ENCODE measurements at regions not wholly inside any gene's neighbourhood (a gene's known extent, or its start where the extent isn't known, plus 50 kb on each side); places are given as distances from the start of the nearest gene placed in this dataset.

- no peak for TF ChIP-seq POLR2A (IDR thresholded peaks at IDR 0.05)
- no peak for TF ChIP-seq CTCF (IDR thresholded peaks at IDR 0.05)
- Histone ChIP-seq H3K27me3 (no peaks in the 10 kb centered on the region), H3K27ac (no peak overlapping the region), H3K9me3 (no peaks in the 10 kb centered on the region), H3K4me1 (no peaks in the 10 kb centered on the region), H3K4me3 (no peak overlapping the region), H3K36me3 (no peaks in the 10 kb centered on the region)
- no peak for DNase-seq
- WGBS, 2 donors = 42 to 62% methylated on average over 3 of the region's 3 CpGs
- intact Hi-C loops (cut with DNase I) = no loop called here
Measured at GRCh38 chr2:221655300-221655699, 83.2 kb upstream of the EPHA4 start.

- TF ChIP-seq POLR2A (IDR thresholded peaks at IDR 0.05) (no peak), CTCF (IDR thresholded peaks at IDR 0.05) (no peak)
- H3K27ac ChIP-seq = no peak overlapping the region
- no peaks in the 10 kb centered on the region for H3K4me1 ChIP-seq
- no peak overlapping the region for H3K4me3 ChIP-seq
- H3K27me3 ChIP-seq = no peaks in the 10 kb centered on the region
- no peaks in the 10 kb centered on the region for H3K36me3 ChIP-seq
- WGBS, 2 donors = 13 to 38% methylated on average over 1 of the region's 1 CpG
- intact Hi-C loops (cut with DNase I) = no loop called here
- DNase-seq = no peak
- H3K9me3 ChIP-seq = no peaks in the 10 kb centered on the region
Measured at GRCh38 chr2:221653182-221653581, 81.1 kb upstream of the EPHA4 start.

GRCh38 chr2:221649051-221649775, 77.1 kb upstream of the EPHA4 start:
- WGBS, 2 donors = 70 to 76% methylated on average over 5 of the region's 5 CpGs
- Histone ChIP-seq H3K27me3 (no peaks in the 10 kb centered on the region), H3K27ac (no peak overlapping the region), H3K9me3 (no peaks in the 10 kb centered on the region), H3K4me3 (no peak overlapping the region), H3K4me1 (no peaks in the 10 kb centered on the region), H3K36me3 (no peaks in the 10 kb centered on the region)
- no peak for TF ChIP-seq POLR2A (IDR thresholded peaks at IDR 0.05)
- no peak for TF ChIP-seq CTCF (IDR thresholded peaks at IDR 0.05)
- intact Hi-C loops (cut with DNase I) = no loop called here
- DNase-seq = no peak

- no peak overlapping the region for H3K4me3 ChIP-seq
- no peaks in the 10 kb centered on the region for H3K4me1 ChIP-seq
- no peak for TF ChIP-seq POLR2A (IDR thresholded peaks at IDR 0.05)
- TF ChIP-seq CTCF (IDR thresholded peaks at IDR 0.05) = no peak
- no peaks in the 10 kb centered on the region for H3K9me3 ChIP-seq
- H3K27me3 ChIP-seq = no peaks in the 10 kb centered on the region
- no peak overlapping the region for H3K27ac ChIP-seq
- no peak for DNase-seq
- WGBS, 2 donors = 78 to 83% methylated on average over 3 of the region's 3 CpGs
- intact Hi-C loops (cut with DNase I) = no loop called here
- H3K36me3 ChIP-seq = no peaks in the 10 kb centered on the region
Measured at GRCh38 chr2:221642447-221642846, 70.3 kb upstream of the EPHA4 start.

GRCh38 chr2:221641181-221641871, 69.2 kb upstream of the EPHA4 start:
- H3K4me3 ChIP-seq = no peak overlapping the region
- intact Hi-C loops (cut with DNase I) = no loop called here
- no peak overlapping the region for H3K27ac ChIP-seq
- no peak for TF ChIP-seq POLR2A (IDR thresholded peaks at IDR 0.05)
- TF ChIP-seq CTCF (IDR thresholded peaks at IDR 0.05) = no peak
- DNase-seq = no peak
- H3K9me3 ChIP-seq = no peaks in the 10 kb centered on the region
- no peaks in the 10 kb centered on the region for H3K27me3 ChIP-seq
- 76 to 82% methylated on average over 13 of the region's 13 CpGs for WGBS, 2 donors
- no peaks in the 10 kb centered on the region for H3K36me3 ChIP-seq
- no peaks in the 10 kb centered on the region for H3K4me1 ChIP-seq
